ENCODE measurements at regions not wholly inside any gene's neighbourhood (a gene's known extent, or its start where the extent isn't known, plus 50 kb on each side); places are given as distances from the start of the nearest gene placed in this dataset.

DNA sequence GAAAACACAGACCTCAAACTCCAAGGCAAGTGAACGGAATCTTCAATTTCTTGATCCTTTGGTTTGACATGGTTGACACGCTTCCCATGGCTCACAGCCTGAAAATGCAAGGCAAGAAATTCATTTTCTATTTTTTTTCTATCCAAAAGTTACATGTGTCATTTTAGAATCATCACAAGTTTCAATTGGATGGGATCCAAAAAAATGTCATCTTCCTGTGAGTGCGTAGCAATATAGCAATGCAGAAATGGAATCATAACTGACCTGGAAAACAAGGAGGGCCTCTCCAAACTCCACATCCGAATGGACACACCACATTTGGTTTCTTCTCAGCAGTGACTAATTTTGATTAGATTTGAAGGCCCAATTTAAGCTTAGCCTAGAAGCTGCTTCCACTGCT is 175.8 kb upstream of the ATP11B start:
- H3K27ac Mint-ChIP-seq (ENCODE audit: unreplicated experiment), result no peak overlapping the region

DNA sequence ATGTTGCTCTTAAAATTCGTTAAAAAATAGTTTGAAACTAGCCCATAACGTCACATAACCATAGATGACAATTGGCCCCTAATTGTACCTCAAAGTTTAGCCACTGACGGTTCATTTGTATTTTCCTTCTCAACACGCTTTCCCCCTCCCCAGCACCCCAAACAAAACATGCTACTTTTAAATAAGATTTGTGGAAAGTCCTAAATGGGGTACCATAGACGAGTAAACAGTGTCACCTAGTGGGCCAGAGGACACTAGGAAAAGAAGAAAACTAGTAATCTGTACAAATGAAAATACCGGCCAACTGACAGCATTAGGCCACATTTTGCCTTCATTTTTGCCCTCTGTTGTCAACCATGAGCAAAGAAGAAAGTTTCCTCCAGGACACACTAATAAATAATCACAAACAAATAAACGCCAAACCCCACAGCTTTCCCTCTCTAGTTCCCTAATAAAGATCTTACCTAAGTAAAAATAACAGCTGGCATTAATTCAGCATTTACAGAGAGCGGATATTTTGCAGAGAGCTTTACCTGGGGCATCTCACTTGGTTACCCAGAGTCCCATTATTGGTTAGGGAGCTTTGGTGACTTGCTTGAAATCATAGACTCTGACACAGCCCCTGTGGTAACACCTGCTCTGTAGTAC is 175.1 kb upstream of the ATP11B start:
- BruUV-seq (replicated peaks), result no TSS peak
- Mint-ChIP-seq H3K27ac (ENCODE audit: unreplicated experiment) (no peak overlapping the region), H3K4me3 (ENCODE audit: unreplicated experiment) (no peak overlapping the region), H3K9me3 (ENCODE audit: unreplicated experiment) (no peaks in the 10 kb centered on the region), H3K36me3 (ENCODE audit: insufficient read depth, unreplicated experiment) (no peaks in the 10 kb centered on the region), H3K4me1 (ENCODE audit: low read depth, unreplicated experiment) (no peaks in the 10 kb centered on the region), H3K27me3 (ENCODE audit: insufficient read depth, unreplicated experiment) (no peaks in the 10 kb centered on the region)
- no peak overlapping the region for H3K4me3 ChIP-seq (ENCODE audit: low read depth, low read length)
- peak in 1 of 2 experiments; percentile 45 for DNase-seq
- 0 out of 2 replicates have a peak, but pooled peaks cover 3% of the 10 kb centered on the region for H3K4me1 ChIP-seq
- no peaks in the 10 kb centered on the region for H3K36me3 ChIP-seq (ENCODE audit: control insufficient read depth, insufficient read depth, low read length)
- no peaks in the 10 kb centered on the region for H3K27me3 ChIP-seq (replicated peaks; ENCODE audit: control insufficient read depth, insufficient read depth, low read length)
- CTCF ChIA-PET, result no interaction called here
- intact Hi-C loops (cut with micrococcal nuclease; ENCODE audit: unreplicated experiment), result loop anchor here (1.0 to 5.0 kb wide), 7 partner anchors 65 to 1292 kb away; no protein-coding TSS in a partner anchor
- TF ChIP-seq, protein P1, sequence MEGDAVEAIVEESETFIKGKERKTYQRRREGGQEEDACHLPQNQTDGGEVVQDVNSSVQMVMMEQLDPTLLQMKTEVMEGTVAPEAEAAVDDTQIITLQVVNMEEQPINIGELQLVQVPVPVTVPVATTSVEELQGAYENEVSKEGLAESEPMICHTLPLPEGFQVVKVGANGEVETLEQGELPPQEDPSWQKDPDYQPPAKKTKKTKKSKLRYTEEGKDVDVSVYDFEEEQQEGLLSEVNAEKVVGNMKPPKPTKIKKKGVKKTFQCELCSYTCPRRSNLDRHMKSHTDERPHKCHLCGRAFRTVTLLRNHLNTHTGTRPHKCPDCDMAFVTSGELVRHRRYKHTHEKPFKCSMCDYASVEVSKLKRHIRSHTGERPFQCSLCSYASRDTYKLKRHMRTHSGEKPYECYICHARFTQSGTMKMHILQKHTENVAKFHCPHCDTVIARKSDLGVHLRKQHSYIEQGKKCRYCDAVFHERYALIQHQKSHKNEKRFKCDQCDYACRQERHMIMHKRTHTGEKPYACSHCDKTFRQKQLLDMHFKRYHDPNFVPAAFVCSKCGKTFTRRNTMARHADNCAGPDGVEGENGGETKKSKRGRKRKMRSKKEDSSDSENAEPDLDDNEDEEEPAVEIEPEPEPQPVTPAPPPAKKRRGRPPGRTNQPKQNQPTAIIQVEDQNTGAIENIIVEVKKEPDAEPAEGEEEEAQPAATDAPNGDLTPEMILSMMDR (IDR thresholded peaks at IDR 0.05; ENCODE audit: insufficient read depth in 1 of 2, low read depth in 1 of 2, low read length in 1 of 2, severe bottlenecking in 1 of 2, unreplicated experiment in 1 of 2), result peak; percentile 75 to 84
- no peaks in the 10 kb centered on the region for H3K9me3 ChIP-seq
- POLR2A ChIA-PET, result no interaction called here

More for the DNA sequence above, 175.8 kb upstream of the ATP11B start:
- no peaks in the 10 kb centered on the region for H3K27me3 ChIP-seq (replicated peaks; ENCODE audit: control insufficient read depth, insufficient read depth, low read length)
- H3K27me3 Mint-ChIP-seq (ENCODE audit: insufficient read depth, unreplicated experiment), result no peaks in the 10 kb centered on the region
- no peaks in the 10 kb centered on the region for H3K36me3 ChIP-seq (ENCODE audit: control insufficient read depth, insufficient read depth, low read length)
- POLR2A ChIA-PET, result no interaction called here
- intact Hi-C loops (cut with micrococcal nuclease; ENCODE audit: unreplicated experiment), result loop anchor here (5.0 kb wide), 1 partner anchor 350 kb away; no protein-coding TSS in a partner anchor
- CTCF ChIA-PET, result interaction anchor here (0.7 kb wide), 1 partner anchor 405 kb away, joined by 6 read pairs; no protein-coding TSS in a partner anchor
- 0 out of 2 replicates have a peak, but pooled peaks cover 3% of the 10 kb centered on the region for H3K4me1 ChIP-seq
- no peak for DNase-seq
- H3K4me3 ChIP-seq (ENCODE audit: low read depth, low read length), result no peak overlapping the region
- TF ChIP-seq, protein P1 (IDR thresholded peaks at IDR 0.05; ENCODE audit: insufficient read depth in 1 of 2, low read depth in 1 of 2, low read length in 1 of 2, severe bottlenecking in 1 of 2, unreplicated experiment in 1 of 2), result no peak
- no TSS peak for BruUV-seq (replicated peaks)
- no peaks in the 10 kb centered on the region for H3K9me3 ChIP-seq
- H3K4me3 Mint-ChIP-seq (ENCODE audit: unreplicated experiment), result no peak overlapping the region
- H3K9me3 Mint-ChIP-seq (ENCODE audit: unreplicated experiment), result no peaks in the 10 kb centered on the region
- no peaks in the 10 kb centered on the region for H3K36me3 Mint-ChIP-seq (ENCODE audit: insufficient read depth, unreplicated experiment)
- H3K4me1 Mint-ChIP-seq (ENCODE audit: low read depth, unreplicated experiment), result no peaks in the 10 kb centered on the region

DNA sequence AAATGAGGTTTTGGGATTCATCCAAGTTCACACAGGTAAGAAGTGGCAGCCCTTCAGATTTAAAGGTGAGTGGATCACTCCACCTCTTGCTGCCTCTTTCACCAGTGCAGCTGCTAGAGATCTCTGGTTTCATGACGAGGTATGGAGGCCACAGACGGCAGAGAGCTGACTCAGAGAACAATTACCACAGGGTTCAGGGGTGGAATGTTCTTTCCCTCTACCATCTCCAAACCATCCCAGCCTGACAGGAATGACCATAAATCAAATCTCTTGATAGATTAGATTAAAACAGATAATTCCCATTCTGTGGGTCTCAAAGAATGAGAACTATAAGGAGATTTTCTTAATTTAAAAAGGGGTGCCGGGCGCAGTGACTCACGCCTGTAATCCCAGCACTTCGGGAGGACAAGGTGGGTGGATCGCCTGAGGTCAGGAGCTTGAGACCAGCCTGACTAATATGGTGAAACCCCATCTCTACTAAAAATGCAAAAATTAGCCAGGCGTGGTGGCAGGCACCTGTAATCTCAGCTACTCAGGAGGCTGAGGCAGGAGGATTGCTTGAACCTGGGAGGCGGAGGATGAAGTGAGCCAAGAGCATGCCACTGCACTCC is 174.2 kb upstream of the ATP11B start:
- Mint-ChIP-seq H3K36me3 (ENCODE audit: insufficient read depth, unreplicated experiment) (no peaks in the 10 kb centered on the region), H3K9me3 (ENCODE audit: unreplicated experiment) (no peaks in the 10 kb centered on the region), H3K27me3 (ENCODE audit: insufficient read depth, unreplicated experiment) (no peaks in the 10 kb centered on the region), H3K4me1 (ENCODE audit: low read depth, unreplicated experiment) (no peaks in the 10 kb centered on the region), H3K4me3 (ENCODE audit: unreplicated experiment) (no peak overlapping the region), H3K27ac (ENCODE audit: unreplicated experiment) (no peak overlapping the region)
- DNase-seq, result no peak
- Histone ChIP-seq H3K4me3 (ENCODE audit: low read depth, low read length) (no peak overlapping the region), H3K4me1 (0 out of 2 replicates have a peak, but pooled peaks cover 3% of the 10 kb centered on the region), H3K27me3 (replicated peaks; ENCODE audit: control insufficient read depth, insufficient read depth, low read length) (no peaks in the 10 kb centered on the region), H3K36me3 (ENCODE audit: control insufficient read depth, insufficient read depth, low read length) (no peaks in the 10 kb centered on the region), H3K9me3 (no peaks in the 10 kb centered on the region)
- ChIA-PET CTCF (interaction anchor here (0.7 kb wide), 1 partner anchor 1707 kb away, joined by 3 read pairs; no protein-coding TSS in a partner anchor), POLR2A (no interaction called here)
- no TSS peak for BruUV-seq (replicated peaks)
- intact Hi-C loops (cut with micrococcal nuclease; ENCODE audit: unreplicated experiment), result loop anchor here (1.0 to 5.0 kb wide), 7 partner anchors 64 to 1293 kb away; no protein-coding TSS in a partner anchor
- TF ChIP-seq, protein P1 (IDR thresholded peaks at IDR 0.05; ENCODE audit: insufficient read depth in 1 of 2, low read depth in 1 of 2, low read length in 1 of 2, severe bottlenecking in 1 of 2, unreplicated experiment in 1 of 2), result no peak
